WERI-Rb-1 (cell line): ENCODE measurements at regions not wholly inside any gene's neighbourhood (a gene's known extent, or its start where the extent isn't known, plus 50 kb on each side); places are given as distances from the start of the nearest gene placed in this dataset.
"Not testable (repeated sequence)": the region's sequence is repeated elsewhere in the genome, so short reads cannot be mapped to it uniquely, and the experiment has no call there.

Experiments used
- DNase-seq: peaks from one replicate; pipeline ENCODE4 v3.0.0-alpha.2; 2020
- H3K27ac ChIP-seq: fragments of 250-450 bp; sonication (Bioruptor Pico); 2 replicates; pipeline ENCODE4 v1.5.1; 2020; ENCODE audit warnings: mild to moderate bottlenecking, moderate library complexity
- H3K27me3 ChIP-seq: fragments of 250-450 bp; sonication (Bioruptor Pico); 2 replicates; pipeline ENCODE4 v1.5.1; 2021; ENCODE audit warnings: mild to moderate bottlenecking, low read depth, moderate library complexity; ENCODE audit not compliant: insufficient read depth, severe bottlenecking
- H3K36me3 ChIP-seq: fragments of 250-450 bp; sonication (Bioruptor Pico); 2 replicates; pipeline ENCODE4 v1.5.1; 2020; ENCODE audit warnings: mild to moderate bottlenecking, moderate library complexity
- H3K4me3 ChIP-seq: 2 replicates; pipeline ENCODE4 v1.5.1; 2011; ENCODE audit warnings: low read depth, mild to moderate bottlenecking, control low read depth, low read length
- H3K9me3 ChIP-seq: fragments of 250-450 bp; sonication (Bioruptor Pico); 2 replicates; pipeline ENCODE4 v1.5.1; 2021; ENCODE audit warnings: mild to moderate bottlenecking, moderate library complexity; ENCODE audit not compliant: severe bottlenecking
- TF ChIP-seq, protein P1 (sequence below): IDR thresholded peaks from 2 replicates; pipeline ENCODE4 v1.5.1; 2011; ENCODE audit warnings: low read depth, mild to moderate bottlenecking, control low read depth, inconsistent platforms, low read length

DNA sequence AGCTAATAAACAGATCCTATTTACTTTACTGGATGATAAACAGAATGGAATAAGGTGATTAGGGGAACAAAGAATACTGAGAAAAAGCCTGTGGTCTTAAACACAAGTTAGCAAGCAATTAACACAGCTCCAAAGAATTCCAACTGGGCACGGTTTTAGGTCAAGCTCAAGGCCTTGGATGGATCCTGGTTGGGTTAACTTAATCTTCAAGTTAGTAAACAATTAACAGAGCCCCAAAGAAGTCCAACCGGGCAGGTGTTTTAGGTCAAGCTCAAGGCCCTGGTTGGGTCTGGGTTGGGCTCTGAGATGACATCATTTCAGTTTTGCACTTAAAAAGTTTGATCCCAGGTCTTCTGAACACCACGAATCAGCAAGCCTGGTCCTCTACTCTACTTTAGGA, 1086.3 kb upstream of the TMPRSS15 start:
- Histone ChIP-seq H3K4me3 (no peak overlapping the region), H3K9me3 (peaks cover 2% of the 10 kb centered on the region), H3K27ac (no peak overlapping the region), H3K27me3 (peaks cover 35% of the 10 kb centered on the region), H3K36me3 (no peaks in the 10 kb centered on the region)
- TF ChIP-seq, protein P1, sequence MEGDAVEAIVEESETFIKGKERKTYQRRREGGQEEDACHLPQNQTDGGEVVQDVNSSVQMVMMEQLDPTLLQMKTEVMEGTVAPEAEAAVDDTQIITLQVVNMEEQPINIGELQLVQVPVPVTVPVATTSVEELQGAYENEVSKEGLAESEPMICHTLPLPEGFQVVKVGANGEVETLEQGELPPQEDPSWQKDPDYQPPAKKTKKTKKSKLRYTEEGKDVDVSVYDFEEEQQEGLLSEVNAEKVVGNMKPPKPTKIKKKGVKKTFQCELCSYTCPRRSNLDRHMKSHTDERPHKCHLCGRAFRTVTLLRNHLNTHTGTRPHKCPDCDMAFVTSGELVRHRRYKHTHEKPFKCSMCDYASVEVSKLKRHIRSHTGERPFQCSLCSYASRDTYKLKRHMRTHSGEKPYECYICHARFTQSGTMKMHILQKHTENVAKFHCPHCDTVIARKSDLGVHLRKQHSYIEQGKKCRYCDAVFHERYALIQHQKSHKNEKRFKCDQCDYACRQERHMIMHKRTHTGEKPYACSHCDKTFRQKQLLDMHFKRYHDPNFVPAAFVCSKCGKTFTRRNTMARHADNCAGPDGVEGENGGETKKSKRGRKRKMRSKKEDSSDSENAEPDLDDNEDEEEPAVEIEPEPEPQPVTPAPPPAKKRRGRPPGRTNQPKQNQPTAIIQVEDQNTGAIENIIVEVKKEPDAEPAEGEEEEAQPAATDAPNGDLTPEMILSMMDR = no peak
- DNase-seq = no peak

DNA sequence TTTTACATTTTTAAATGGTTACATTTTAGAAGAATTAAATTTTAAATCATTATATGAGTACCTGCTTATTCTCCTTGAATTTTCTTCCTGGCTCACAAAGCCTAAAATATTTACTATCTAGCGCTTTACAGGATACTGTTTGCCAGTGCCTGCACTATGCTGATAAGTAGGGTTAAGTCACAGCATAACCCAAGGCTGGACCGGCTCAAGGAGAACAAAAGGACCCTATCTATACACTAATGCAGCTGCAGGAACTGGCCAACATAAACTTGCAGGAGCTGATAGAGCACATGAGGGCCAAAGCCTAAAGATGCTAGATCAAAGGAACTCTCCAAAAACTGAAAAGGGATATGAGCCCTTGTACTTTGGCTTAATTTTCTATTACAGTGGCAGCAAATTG, 1086.9 kb upstream of the TMPRSS15 start:
- Histone ChIP-seq H3K9me3 (peaks cover 2% of the 10 kb centered on the region), H3K27ac (no peak overlapping the region), H3K27me3 (peaks cover 37% of the 10 kb centered on the region)

DNA sequence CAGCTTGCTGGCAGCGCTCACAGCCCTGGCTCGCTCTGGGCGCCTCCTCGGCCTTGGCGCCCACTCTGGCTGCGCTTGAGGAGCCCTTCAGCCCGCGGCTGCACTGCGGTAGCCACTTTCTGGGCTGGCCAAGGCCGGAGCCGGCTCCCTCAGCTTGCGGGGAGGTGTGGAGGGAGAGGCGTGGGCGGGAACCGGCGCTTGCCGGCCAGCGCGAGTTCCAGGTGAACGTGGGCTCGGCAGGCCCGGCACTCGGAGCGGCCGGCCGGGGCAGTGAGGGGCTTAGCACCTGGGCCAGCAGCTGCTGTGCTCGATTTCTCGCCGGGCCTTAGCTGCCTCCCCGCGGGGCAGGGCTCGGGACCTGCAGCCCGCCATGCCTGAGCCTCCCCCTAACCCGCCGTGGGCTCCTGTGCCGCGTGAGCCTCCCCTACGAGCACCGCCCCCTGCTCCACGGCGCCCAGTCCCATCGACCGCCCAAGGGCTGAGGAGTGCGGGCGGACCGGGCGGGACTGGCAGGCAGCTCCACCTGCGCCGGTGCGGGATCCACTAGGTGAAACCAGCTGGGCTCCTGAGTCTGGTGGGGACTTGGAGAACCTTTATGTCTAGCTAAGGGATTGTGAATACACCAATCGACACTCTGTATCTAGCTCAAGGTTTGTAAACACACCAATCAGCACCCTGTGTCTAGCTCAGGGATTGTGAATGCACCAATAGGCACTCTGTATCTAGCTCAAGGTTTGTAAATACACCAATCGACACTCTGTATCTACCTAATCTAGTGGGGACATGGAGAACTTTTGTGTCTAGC, 1090.1 kb upstream of the TMPRSS15 start:
- H3K36me3 ChIP-seq, DNase-seq, H3K9me3 ChIP-seq, H3K4me3 ChIP-seq, H3K27ac ChIP-seq: not testable (repeated sequence)
- peaks cover 36% of the 10 kb centered on the region for H3K27me3 ChIP-seq

More for the DNA sequence above, 1086.9 kb upstream of the TMPRSS15 start:
- TF ChIP-seq, protein P1 = no peak
- DNase-seq = no peak
- H3K36me3 ChIP-seq = no peaks in the 10 kb centered on the region
- no peak overlapping the region for H3K4me3 ChIP-seq

DNA sequence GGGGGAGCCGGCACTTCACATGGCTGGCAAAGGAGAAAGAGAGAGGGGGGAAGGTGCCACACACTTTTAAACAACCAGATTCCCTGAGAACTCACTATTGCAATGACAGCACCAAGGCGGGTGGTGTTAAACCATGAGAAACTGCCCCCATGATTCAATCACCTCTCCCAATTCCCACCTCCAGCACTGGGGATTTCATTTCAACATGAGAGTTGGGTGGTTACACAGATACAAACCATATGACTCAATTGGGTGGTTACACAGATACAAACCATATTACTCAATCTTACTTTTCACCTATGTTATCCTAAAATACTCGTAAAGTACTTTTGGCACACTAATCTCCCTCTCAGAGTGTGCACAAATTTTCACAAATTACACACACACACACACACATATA, 1097.5 kb upstream of the TMPRSS15 start:
- Histone ChIP-seq H3K27me3 (peaks cover 21% of the 10 kb centered on the region), H3K9me3 (no peaks in the 10 kb centered on the region), H3K4me3 (no peak overlapping the region), H3K27ac (no peak overlapping the region), H3K36me3 (no peaks in the 10 kb centered on the region)
- DNase-seq = no peak
- TF ChIP-seq, protein P1 = no peak

DNA sequence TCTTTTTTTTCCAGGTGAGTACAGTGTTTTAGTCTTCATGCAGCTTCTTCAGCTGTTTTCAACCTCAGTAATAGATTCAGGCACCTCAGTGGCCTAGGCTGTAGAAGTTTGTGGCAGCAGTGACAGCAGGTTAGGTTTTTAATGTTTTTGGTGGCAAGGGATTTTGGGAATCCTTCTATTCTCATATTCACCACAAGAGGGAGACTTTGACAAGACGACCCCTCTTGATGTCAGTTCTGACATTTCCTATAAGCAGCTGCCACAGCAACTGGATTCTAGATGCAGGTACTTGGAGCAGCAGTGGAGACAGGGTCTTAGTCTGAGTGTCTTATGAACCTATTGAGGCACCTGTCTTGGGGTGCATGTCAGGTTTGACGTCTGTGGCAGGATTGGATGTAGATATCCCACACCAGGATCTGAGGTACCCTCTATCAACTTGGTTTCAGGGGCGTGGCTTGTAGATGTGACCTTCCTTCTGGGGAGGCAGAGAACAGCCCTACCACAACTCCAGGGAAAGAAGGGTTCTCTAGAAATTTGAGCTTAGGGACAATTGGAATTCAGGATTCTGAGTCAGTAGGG, 1104.2 kb upstream of the TMPRSS15 start:
- H3K27ac ChIP-seq = no peak overlapping the region
- DNase-seq = no peak
- no peaks in the 10 kb centered on the region for H3K9me3 ChIP-seq
- no peaks in the 10 kb centered on the region for H3K36me3 ChIP-seq
- H3K27me3 ChIP-seq = peaks cover 4% of the 10 kb centered on the region
- TF ChIP-seq, protein P1 = peak; percentile 40
- no peak overlapping the region for H3K4me3 ChIP-seq

DNA sequence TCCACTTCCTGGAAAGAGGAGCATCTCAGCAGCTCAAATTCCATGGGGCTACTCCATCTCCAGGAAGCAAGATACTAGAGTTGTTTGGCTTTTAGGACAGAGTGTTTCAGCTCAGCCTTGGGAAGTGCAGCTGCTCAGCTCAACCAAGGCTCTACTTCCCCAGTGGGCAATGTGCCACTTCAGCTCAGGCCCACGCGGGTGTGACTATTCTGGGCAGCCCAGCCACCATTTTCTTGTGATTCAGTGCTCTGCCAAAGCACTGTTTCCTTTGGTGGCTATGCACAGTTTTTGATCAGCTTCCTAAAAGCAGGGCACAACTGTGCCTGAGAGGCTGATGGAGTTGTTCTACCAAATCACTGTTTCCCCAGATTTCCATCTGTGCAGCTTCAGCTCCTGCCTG, 1104.9 kb upstream of the TMPRSS15 start:
- H3K36me3 ChIP-seq = no peaks in the 10 kb centered on the region
- TF ChIP-seq, protein P1 = no peak
- H3K27ac ChIP-seq = no peak overlapping the region
- H3K4me3 ChIP-seq = no peak overlapping the region
- H3K9me3 ChIP-seq = no peaks in the 10 kb centered on the region
- DNase-seq = no peak
- peaks cover 2% of the 10 kb centered on the region for H3K27me3 ChIP-seq
